HG03039 (cell line): ENCODE measurements at regions not wholly inside any gene's neighbourhood (a gene's known extent, or its start where the extent isn't known, plus 50 kb on each side); places are given as distances from the start of the nearest gene placed in this dataset.

Source experiments
- ATAC-seq: cut with Tn5 transposase; IDR thresholded peaks from one replicate; pipeline ENCODE4 v1.9.1; 2021; ENCODE audit warnings: mild to moderate bottlenecking, moderate library complexity; ENCODE audit not compliant: unreplicated experiment

GRCh38 chr3:147046916-147047315 is 359.4 kb downstream of the ZIC4 start:
- no peak for ATAC-seq

GRCh38 chr3:147038481-147038880 is 367.9 kb downstream of the ZIC4 start:
- no peak for ATAC-seq

- no peak for ATAC-seq
These were observed 372.0 kb downstream of the ZIC4 start for GRCh38 chr3:147034359-147034758.

GRCh38 chr3:147030274-147030673 is 376.1 kb downstream of the ZIC4 start:
- ATAC-seq, result no peak

GRCh38 chr3:147015334-147015733 is 391.0 kb downstream of the ZIC4 start:
- ATAC-seq, result no peak

- ATAC-seq, result no peak
These were observed 397.5 kb downstream of the ZIC4 start for GRCh38 chr3:147008886-147009285.

- ATAC-seq, result no peak
These were observed 397.9 kb downstream of the ZIC4 start for GRCh38 chr3:147008458-147008857.

GRCh38 chr3:147007736-147008245 is 398.6 kb downstream of the ZIC4 start:
- ATAC-seq, result no peak

- no peak for ATAC-seq
These were observed 397.6 kb upstream of the PLSCR5 start for GRCh38 chr3:147002721-147003120.

- no peak for ATAC-seq
These were observed 395.1 kb upstream of the PLSCR5 start for GRCh38 chr3:147000274-147000673.

GRCh38 chr3:146991907-146992306 is 386.8 kb upstream of the PLSCR5 start:
- no peak for ATAC-seq

GRCh38 chr3:146975476-146975875 is 370.3 kb upstream of the PLSCR5 start:
- no peak for ATAC-seq

GRCh38 chr3:146975032-146975431 is 369.9 kb upstream of the PLSCR5 start:
- no peak for ATAC-seq

- ATAC-seq, result no peak
These were observed 368.9 kb upstream of the PLSCR5 start for GRCh38 chr3:146974001-146974400.

- ATAC-seq, result no peak
These were observed 367.6 kb upstream of the PLSCR5 start for GRCh38 chr3:146972726-146973125.

- no peak for ATAC-seq
These were observed 365.1 kb upstream of the PLSCR5 start for GRCh38 chr3:146970236-146970635.

- ATAC-seq, result no peak
These were observed 364.2 kb upstream of the PLSCR5 start for GRCh38 chr3:146969356-146969755.

- ATAC-seq, result no peak
These were observed 363.1 kb upstream of the PLSCR5 start for GRCh38 chr3:146968204-146968651.

- no peak for ATAC-seq
These were observed 362.6 kb upstream of the PLSCR5 start for GRCh38 chr3:146967783-146968182.

GRCh38 chr3:146966124-146966523 is 361.0 kb upstream of the PLSCR5 start:
- ATAC-seq, result no peak

GRCh38 chr3:146953511-146953981 is 348.4 kb upstream of the PLSCR5 start:
- ATAC-seq, result no peak

GRCh38 chr3:146948985-146949384 is 343.8 kb upstream of the PLSCR5 start:
- no peak for ATAC-seq

- no peak for ATAC-seq
These were observed 343.0 kb upstream of the PLSCR5 start for GRCh38 chr3:146948186-146948585.
